ENCODE measurements at regions not wholly inside any gene's neighbourhood (a gene's known extent, or its start where the extent isn't known, plus 50 kb on each side); places are given as distances from the start of the nearest gene placed in this dataset.

DNA sequence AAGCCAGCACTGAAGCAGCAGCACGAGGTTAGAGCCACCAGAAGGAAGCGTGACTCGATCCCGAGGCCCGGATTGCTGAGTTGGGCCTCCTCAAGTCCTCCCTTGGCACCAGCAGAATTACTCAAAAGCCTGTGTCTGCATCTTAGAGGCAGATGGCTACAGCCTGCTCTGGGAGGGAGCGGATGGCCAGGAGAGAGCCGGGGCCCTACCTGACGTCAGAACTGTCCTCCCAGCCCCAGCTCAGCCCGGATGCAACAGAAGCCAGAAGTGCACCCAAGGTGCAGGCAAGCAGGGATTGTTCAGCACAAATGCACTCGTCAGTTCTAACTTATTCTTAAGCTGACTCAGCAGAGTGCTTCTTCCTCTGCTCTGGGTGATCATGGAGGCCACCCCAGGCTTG is 155.5 kb upstream of the RPS6KA2 start:
- TF ChIP-seq, protein P1, sequence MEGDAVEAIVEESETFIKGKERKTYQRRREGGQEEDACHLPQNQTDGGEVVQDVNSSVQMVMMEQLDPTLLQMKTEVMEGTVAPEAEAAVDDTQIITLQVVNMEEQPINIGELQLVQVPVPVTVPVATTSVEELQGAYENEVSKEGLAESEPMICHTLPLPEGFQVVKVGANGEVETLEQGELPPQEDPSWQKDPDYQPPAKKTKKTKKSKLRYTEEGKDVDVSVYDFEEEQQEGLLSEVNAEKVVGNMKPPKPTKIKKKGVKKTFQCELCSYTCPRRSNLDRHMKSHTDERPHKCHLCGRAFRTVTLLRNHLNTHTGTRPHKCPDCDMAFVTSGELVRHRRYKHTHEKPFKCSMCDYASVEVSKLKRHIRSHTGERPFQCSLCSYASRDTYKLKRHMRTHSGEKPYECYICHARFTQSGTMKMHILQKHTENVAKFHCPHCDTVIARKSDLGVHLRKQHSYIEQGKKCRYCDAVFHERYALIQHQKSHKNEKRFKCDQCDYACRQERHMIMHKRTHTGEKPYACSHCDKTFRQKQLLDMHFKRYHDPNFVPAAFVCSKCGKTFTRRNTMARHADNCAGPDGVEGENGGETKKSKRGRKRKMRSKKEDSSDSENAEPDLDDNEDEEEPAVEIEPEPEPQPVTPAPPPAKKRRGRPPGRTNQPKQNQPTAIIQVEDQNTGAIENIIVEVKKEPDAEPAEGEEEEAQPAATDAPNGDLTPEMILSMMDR (conservative IDR thresholded peaks at IDR 0.05; ENCODE audit: low read length) = no peak
- no peak for TF ChIP-seq EZH2phosphoT487 (IDR thresholded peaks at IDR 0.05; ENCODE audit: borderline replicate concordance, low read depth, low read length)
